ENCODE measurements at regions not wholly inside any gene's neighbourhood (a gene's known extent, or its start where the extent isn't known, plus 50 kb on each side); places are given as distances from the start of the nearest gene placed in this dataset.

GRCh38 chr3:117109178-117109577 lies 399.6 kb downstream of the TUSC7 start:
- TF ChIP-seq CTCF (IDR thresholded peaks at IDR 0.05; ENCODE audit: insufficient read depth, low read depth, low read length) (no peak), EZH2 (IDR thresholded peaks at IDR 0.05; ENCODE audit: insufficient read depth, low read length) (no peak)

All from astrocyte (in vitro differentiated cells and primary cell).